Non-pigmented ciliary epithelial cell (primary cell): ENCODE measurements at regions not wholly inside any gene's neighbourhood (a gene's known extent, or its start where the extent isn't known, plus 50 kb on each side); places are given as distances from the start of the nearest gene placed in this dataset.

Source experiments
- DNase-seq: peaks from one replicate; pipeline ENCODE4 v3.0.0-alpha.2; 2010; ENCODE audit warnings: low read depth

DNA sequence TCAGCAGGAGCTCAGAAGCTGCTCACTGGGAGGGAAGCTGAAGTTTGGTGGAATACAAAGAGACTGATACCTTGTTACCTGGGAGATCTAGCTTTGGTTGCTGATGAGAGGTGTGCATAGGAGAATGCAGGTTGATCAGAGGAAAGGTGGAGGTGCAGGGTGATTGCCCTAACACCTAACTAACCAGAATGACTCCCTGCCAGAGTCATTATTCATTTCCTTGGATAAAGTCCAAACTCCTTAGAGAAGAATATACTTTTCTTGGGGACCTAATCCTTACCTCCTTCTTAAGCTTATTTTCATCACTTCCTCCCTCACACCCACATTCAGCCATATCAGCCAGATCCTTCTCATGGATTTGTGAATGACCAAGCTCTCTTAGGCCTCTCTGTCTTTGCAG lies 814.2 kb upstream of the TENM4 start:
- no peak for DNase-seq

DNA sequence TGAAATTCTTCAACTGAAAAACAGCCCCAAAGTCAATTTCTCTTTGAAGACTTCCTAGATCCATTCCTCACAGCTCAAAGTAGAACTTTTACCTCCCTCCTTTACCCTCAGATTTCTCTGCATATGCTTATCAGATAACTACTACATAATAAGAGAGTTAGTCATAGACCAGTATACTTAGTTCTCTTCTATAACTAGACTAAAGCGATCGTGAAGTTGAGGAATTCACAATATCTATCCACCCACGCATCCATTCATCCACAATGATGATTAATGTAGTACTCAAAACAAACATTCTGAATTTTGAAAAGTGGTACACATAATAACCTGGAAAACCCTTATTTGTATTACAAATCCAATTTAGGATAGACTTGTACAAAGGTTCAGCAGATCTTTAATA lies 800.9 kb upstream of the TENM4 start:
- DNase-seq: peak; percentile 63

DNA sequence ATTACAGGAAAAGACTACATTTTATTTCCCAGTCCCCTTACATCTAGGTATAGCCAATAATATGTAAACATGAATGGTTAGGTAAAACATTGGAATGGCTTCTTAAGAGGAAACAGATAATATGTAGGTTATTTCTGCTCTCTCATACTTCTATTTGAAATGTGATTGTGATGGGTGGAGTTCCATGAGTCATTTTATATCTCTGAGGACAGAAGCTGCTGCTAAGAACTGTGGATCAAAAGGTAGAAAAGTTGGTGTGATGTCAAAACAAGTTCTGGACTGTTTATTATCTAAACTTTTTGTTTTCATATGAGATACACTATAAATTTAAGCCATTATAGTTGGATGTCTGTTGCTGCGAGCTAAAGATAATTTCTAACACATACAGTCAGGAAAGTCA lies 799.4 kb upstream of the TENM4 start:
- no peak for DNase-seq

DNA sequence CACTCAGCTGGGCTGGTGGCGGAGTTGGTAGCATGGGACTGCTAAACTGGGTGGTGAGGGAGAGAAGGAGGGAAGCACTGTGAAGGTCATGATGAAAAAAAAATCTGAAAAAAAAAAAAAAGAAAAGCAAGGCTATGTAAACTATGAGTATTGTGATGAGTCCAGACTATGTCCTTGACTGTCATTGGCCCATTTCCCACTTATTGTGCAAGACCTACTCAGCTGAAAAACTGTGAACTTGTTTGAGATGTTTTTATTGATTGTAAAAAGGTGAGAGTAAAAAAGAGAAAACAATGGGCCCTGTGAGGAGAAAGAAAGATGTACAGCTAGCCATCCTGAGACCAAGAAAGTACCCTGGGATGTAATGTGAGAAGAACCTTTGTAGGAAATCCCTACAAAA lies 798.4 kb upstream of the TENM4 start:
- no peak for DNase-seq

DNA sequence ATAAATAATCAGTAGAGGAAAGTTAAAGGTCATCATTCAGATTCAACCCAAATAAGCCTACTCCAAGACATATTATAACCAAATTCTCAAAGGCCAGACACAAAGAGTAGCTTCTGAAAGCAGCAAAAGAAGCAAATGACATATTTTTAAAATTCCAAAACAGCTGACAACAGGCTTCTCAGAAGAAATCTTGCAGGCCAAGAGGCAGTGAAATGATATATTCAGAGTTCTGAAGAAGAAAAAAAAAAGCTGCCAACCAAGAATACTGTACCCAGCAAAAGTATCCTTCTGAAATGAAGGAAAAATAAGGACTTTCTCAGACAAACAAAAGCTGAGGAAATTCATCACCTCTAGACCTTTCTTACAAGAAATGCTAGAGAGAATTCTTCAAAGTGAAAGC lies 787.1 kb upstream of the TENM4 start:
- no peak for DNase-seq

DNA sequence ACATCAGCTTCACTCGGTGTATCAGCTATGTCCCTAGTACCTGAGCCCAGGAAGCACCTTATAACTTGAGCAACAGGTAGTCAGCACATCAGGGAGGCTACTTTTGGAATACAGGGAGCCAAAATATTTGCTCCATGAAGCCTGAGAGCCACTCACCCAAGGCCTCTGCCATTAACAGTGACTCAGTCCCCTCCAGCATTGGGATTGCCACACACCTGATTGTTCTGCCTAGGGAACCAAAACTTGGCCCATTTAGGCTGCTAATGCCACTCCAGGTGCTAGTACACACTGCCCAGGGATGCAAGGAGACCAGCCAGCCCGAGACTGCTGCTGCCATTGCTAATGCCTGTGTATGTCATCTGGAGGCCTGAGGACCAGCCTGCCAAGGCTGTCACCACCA lies 773.6 kb upstream of the TENM4 start:
- no peak for DNase-seq

DNA sequence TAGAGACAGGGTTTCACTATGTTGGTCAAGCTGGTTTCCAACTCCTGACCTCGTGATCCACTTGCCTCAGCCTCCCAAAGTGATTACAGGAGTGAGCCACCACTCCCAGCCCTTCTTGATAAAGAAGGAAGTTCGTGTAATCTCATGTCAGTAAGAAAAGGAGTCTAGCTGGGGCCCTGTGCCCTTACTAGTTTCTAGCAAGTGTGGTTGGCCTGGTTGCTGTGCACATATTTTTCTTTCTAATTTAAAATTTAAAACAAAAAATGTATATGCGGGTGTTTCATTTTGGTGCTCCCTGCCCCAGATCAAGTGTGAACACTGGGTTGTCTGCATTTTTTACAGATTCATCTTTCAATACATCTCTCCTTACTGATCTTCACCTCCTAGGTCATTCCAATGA lies 770.8 kb upstream of the TENM4 start:
- DNase-seq: no peak

DNA sequence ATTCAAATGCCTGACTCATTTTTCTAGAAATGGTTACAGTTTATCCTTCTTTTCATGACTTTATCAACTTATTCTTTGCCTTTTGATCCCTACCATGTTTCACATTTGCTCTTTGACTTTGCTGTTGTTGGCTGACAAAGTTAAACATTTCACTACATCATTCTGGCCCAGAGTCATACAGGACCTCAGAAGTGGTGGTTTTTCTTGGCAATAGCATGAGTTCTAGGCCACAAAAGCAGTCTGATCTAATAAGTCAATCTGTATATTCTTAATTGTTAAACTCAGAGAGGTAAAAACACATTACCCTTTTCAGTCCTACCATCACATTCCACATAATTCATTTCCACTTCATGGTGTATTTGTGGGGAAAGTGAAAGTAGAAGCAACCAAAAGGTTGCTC lies 763.2 kb upstream of the TENM4 start:
- DNase-seq: no peak

DNA sequence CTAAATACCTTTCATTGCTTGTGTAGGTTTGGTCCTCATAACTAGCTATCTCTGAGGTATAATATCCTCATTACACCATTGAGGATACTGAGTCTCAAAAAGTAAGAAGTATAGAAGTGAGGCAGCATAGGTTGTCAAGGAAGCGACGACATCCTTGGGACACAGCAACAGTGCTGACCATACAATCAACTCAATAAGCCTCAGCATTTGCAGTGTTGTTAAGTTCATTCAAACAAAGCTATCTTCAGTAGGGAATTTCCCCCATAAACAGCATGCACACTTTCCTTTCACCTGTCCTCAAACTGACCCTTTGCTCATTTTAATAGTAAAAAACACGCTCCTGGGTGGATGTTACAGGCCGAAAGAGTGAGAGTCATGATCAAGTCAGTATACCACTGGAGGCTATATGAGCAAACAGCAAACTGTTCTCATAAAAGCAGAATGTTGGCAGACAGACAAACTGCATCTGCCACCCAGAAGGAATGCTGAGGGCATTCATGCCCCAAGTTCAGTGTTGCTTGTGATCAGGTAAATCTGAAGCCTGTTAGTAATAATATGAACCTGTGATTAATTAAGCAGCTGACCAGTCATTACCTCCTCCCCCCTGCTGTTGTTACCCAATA lies 756.2 kb upstream of the TENM4 start:
- no peak for DNase-seq

DNA sequence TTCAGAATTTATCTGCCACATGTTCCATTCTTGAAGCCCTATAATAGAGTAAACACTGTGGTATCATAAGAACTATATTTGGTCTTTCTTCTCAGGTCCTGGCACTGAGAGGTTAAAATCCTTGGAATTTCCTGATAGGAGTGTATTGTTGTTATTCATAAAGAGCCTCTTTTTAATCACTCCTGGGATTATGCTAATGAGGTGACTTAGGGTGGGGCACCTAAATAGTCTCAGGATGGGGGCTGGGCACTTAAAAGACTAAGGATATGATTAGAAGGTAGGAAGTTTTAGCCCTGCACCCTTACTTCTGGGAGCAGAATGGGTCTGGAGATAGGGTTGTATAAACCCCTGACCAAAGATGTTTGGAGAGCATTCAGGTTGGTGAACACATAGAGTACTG lies 755.2 kb upstream of the TENM4 start:
- no peak for DNase-seq

DNA sequence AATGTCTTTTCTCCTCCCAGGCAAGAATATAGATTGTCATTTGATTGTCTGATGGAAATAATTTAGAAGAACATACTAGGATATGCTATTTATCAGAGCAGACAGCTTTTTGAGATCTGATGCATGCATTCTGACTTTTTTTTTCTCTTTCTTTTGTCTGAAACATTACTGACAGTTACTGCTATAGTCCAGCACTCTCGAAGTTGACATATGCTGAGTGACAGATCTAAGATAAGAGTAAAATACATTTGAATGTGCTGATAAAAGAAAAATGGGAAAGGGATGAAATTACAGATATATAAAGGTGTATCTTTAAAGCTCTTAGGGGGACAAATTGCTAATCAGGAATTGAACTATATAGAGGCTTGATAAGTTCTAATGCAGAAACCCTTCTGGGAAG lies 753.8 kb upstream of the TENM4 start:
- no peak for DNase-seq

DNA sequence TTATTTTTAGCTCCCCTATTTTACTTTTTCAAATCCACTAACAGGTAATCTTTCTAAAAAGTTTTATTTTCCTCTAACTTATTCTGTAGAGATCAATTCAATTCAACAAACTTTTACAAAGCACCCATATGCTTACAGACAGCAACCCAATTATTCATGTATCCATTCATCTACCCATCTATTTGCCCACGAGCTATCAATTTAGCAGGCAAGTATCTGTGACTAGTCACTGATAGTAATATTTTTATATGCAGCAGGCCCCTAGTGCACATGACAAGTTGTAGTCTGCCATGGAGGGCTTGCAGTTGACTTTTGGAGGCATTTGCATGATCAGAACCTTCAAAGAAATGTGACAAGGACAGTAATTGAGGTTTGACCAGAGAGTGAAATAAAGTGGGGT lies 753.2 kb upstream of the TENM4 start:
- no peak for DNase-seq

DNA sequence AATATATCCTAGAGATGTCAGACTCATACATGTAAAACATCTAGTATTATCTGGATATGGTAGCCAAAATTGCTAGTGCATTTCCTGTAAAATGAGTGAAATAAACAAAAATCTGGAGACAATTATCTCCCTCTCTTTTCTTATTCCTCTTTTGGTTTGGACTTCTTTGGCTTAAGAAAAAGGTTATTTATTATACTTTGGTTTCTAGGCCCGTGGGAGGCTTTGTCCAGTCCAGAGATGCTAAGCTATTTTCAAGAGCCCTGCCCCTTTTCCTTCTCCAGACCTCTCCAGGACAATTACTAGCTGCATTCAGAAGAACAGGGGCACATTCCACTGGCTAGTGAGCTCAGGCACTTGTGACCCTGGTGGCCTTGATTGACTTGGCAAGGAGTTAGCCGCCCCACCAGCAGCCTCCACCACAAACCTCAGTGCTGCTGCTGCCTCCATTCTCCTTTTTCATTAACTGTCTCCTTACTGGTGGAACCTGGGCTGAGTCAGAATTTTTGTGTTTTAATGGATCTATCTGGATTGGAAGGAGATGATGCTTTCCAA lies 747.3 kb upstream of the TENM4 start:
- no peak for DNase-seq

DNA sequence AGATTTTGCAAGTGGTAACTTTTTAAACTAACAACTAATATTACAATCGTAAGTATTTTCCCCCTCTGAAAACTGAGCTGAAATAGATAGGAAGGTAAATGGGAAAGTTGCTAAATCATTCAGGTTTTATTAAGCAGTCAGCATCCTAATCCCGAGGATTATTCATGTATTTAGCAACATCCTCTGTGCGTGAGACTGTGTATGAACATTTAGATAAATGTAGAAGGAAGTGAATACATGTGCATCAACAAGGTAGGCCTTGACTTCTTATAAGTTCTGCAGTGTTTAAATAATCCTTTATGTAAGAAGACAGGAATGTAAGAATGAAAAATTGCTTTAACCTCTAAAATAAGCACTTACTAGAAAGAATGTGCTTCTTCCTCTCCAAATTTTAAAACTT lies 745.9 kb upstream of the TENM4 start:
- DNase-seq: no peak

DNA sequence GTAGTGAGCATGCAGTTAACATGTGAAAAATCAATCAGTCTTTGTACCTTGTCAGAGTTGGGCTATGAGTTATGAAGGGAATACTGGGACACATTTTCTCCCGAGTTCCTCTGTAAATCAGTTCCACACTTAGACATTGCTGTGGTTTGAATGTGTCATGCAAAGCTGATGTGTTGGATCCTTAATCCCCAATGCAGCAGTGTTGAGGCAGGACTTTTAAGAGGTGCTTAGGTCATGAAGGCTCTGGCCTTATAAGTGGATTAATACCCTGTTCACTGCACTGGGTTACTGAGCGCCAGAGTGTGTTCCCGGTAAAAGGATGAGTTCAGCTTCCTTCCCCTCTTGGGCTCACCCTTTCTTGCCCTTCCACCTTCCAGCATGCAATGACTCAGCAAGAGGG lies 742.1 kb upstream of the TENM4 start:
- DNase-seq: no peak

DNA sequence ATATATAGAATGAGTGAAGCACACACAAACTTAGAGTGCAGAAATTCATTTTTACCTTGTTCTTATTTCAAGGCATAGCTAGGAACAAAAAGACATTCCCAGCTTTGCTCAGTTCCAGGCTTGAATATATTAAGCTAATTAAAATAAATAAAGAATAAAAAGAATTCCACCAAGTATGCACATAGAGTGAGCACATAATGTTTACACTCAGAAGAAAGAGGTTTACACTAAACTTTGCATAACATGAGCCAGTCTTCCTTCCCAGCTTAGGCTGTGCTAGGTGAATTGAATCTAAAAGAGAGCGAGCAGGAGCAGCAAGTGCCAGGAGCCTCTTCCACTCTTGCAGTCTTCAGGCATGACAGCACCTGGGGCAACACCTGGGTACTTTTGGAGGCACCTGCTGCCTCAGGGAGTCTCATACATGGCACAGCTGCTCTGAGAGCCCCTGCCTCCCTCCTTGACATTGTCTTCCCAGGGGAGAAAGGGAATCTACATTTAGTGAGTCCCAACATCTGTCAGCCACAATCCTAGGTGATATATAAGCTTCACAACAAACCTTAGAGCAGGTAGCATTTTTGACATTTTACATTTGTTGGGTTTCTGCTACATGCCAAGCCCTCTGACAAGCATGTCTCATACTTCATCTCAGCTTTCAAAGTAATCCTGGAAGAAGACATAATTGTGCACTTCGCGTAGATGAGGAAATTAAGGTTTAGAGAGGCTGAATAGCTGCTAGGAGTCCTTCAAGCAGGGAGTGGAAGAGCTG lies 732.7 kb upstream of the TENM4 start:
- no peak for DNase-seq

DNA sequence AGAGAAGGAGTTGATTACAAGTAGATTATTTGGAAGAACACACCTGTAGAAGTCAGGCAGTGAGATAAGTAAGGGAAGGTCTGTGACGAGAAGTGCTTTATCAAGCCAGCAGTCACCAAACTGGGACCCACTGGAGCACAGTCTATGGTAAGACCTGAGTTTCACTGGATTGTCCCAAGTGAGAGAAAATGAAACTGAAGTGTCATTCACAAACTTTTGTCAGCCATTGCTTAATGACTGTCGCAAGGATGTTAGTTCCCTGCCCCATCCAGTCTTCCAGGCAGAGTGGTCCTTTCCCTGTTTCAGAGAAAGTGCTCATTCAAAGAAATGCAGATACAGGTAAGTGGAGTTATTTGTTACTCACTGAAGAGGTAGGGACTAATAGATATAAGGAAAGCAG lies 728.0 kb upstream of the TENM4 start:
- no peak for DNase-seq

DNA sequence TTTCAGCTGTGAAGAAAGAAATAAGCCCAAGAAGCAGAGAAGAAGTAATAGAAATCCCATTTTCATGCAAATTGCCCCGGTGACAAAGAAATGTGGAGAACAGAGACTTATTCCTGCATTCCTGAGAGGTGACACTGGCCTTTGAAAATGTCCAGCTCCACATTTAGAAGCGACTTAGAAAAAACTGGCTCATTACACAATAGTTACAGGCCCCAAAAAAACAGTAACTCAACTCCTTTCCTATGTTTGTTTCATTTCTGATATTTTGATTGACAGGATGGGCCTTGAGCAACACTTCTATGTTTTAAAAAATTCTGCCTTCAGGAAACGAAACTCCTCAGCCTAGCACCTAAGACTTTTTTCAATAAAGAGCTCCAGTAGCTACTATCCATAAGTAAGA lies 726.9 kb upstream of the TENM4 start:
- no peak for DNase-seq

DNA sequence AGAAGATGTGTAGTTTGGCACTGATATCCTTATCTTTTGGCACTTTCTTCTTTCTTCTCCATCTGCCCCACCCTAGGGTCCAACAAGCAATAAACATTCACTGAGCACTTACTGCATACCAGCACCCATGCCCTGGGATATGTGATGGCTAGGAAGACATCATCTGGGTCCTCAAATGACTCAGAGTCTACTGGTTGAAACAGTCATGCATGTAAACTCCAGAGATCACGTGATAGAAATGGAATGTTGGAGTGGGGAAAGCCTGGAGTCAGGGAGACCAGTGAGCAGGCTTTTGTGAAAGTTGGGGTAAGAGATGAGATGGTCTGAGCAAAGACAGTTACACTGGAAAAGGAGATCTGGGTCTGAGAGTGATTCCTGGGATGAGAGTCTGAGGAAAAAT lies 724.9 kb upstream of the TENM4 start:
- DNase-seq: no peak

DNA sequence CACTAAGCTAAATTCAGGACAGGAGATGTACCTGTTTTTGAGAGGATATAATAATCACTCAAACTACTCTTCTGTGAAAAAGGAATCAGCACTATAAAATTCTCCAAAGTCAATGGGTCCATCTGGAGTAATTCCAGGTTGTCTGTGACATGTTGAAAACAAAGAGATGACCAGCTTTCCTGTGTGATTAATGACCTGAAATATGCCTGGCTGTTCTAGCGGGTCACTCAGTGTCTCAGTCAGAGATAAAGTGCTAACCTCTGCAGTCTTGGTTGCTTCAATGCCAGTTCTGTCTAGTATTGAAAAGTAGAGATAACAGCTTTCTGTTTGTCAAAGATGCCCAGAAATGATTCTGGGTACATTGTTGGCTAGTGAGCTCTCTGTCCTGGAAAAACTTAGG lies 722.6 kb upstream of the TENM4 start:
- no peak for DNase-seq

DNA sequence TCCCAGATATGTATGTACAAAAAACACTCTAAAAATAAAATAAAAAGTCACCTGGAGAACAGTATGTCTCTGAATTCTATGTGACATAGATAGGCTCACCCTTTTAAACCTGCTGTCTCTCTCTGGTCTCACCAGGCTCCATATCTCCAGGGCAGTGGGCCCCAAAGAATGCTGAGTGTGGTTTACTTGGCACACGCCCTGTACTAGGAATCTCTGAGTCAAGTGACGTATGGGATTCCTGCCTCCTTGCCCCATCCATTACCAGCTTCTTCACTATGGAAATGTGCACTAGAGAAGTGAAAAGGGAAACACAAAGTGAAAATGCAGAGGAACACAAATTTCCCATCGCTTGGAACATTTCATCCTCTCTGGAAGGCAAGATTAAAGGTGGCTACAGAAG lies 722.2 kb upstream of the TENM4 start:
- DNase-seq: no peak

DNA sequence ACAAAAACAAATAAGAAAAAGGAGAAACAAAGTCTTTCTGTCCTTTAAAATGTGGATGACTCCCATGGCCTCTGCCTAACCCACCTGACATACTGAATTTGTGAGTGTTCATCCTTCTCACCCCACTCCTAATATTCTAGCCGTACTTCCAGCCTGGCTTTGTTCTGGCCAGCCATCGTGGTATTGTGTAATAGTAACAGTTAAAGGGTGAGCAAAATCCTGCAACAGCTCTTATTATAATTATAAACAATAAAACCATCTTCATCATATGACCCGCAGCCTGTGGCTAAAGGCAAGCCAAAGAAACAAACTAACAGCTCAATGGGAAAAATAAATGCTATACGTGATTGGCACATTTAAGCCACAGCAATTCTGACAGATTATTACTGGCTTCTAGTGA lies 721.6 kb upstream of the TENM4 start:
- no peak for DNase-seq

DNA sequence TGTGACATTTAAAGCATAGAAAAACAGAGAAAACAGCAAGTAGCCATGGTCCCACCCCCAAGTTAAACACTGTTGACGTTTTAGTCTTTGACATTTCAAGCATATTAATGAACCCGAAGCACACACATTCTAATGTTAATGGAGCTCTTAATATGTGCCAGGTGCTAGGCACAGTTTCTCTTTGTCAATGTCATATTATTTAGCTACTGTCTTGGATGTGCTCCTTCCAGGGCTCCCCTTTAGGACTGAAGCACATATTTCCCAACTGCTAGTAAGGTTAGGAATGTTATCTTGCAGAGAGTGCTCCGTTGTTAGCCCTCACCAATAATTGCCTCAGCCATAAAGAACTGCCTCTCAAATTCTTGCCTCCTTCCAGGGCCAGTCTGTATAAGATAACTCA lies 716.6 kb upstream of the TENM4 start:
- no peak for DNase-seq

DNA sequence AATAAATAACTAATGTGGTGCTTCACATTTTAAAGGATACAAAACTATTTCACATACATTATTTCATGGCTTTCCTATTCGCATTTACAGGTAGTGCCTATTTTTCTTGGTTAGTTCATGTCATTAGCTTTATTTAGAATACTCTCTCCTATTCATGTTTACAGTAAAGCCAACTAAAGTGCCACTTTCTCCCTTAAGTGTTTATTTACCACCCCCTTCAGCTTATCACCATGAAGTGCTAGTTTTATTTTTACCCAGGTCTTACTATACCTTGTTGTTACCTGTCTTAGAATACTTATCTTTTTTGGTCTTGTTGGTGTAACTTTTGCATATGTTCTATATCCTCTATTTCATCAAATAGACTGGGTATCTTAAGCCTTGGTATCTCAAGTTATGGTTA lies 715.2 kb upstream of the TENM4 start:
- no peak for DNase-seq
